ENCODE measurements at regions not wholly inside any gene's neighbourhood (a gene's known extent, or its start where the extent isn't known, plus 50 kb on each side); places are given as distances from the start of the nearest gene placed in this dataset.

DNA sequence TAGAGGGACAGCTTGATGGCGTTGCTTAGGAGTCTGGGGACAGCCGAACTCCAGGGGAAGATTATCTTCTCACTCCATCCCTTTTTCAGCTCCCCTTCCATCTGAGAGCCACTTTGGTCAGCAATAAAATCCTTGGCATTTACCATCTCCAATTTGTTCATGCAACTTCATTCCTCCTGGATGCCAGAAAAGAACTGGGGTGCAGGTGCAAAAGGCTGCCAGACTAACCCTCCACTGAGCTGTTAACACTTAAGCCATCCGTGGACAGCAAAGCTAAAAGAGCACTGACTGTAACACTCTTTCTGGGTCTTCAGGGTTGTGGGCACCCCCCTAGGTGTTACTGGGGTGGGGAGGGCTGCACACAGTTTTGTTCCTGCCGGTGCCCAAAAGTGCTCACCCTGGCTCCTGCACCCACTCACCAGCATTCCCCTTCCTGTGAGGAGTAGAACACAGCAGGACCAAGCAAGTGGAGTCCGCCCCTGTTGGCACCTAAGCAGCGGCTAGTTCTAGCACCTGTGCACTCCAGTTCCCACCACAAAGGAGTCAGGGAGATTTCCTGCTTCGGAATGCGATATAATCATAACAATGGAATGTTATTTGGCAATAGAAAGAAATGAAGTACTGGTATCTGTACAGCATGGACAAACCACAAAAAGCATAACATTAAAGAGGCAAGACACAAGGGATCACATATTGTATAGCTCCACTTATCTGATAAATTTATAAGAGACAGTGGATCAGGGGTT is 95.1 kb downstream of the NPY start:
- H3K27me3 ChIP-seq: no peaks in the 10 kb centered on the region
- intact Hi-C loops (cut with DNase I): no loop called here
- no peak overlapping the region for H3K27ac ChIP-seq
- no peak overlapping the region for H3K4me3 ChIP-seq
- H3K36me3 ChIP-seq (replicated peaks in 1 of 2): no peaks in the 10 kb centered on the region
- DNase-seq: no peak
- H3K4me1 ChIP-seq (replicated peaks in 1 of 2): no peaks in the 10 kb centered on the region
- 77 to 83% (median 79%) methylated on average over 8 of the region's 8 CpGs for WGBS, 4 donors
- TF ChIP-seq, protein P1, sequence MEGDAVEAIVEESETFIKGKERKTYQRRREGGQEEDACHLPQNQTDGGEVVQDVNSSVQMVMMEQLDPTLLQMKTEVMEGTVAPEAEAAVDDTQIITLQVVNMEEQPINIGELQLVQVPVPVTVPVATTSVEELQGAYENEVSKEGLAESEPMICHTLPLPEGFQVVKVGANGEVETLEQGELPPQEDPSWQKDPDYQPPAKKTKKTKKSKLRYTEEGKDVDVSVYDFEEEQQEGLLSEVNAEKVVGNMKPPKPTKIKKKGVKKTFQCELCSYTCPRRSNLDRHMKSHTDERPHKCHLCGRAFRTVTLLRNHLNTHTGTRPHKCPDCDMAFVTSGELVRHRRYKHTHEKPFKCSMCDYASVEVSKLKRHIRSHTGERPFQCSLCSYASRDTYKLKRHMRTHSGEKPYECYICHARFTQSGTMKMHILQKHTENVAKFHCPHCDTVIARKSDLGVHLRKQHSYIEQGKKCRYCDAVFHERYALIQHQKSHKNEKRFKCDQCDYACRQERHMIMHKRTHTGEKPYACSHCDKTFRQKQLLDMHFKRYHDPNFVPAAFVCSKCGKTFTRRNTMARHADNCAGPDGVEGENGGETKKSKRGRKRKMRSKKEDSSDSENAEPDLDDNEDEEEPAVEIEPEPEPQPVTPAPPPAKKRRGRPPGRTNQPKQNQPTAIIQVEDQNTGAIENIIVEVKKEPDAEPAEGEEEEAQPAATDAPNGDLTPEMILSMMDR (IDR thresholded peaks at IDR 0.05): no peak
- no peak for TF ChIP-seq POLR2A (IDR thresholded peaks at IDR 0.05)
- H3K9me3 ChIP-seq (replicated peaks in 1 of 3): no peaks in the 10 kb centered on the region

DNA sequence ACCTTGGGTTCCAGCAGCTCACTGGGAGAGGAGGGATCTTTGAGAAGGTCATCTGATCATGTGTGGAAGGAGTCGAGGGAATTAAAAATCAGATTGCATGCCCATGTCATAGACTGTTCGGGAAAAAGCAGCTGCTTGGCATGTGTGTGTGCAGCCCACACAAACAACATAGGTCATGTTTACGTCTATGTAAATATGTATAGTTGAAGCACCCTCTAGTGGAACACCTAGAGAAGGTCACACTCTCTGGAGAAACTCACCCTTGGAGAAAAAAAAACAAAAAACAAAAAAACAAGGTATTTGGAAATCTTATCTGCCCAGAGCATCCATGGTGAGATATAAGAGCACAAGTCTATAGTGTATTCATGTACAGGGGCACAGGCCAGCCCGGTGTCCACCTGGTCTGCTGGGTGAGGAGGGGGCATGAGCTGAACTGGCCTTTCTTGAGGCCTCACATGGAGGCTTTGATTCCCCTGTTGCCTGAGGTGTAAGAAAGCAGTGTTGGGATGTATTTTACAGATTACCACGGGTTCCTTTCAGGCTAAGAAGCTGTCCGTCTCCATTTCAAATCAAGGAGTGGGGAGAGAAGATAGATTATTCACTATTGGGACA is 98.0 kb downstream of the NPY start:
- no peak overlapping the region for H3K4me3 ChIP-seq
- TF ChIP-seq, protein P1 (IDR thresholded peaks at IDR 0.05): peak in 2 of 6 experiments; percentile 8 to 23
- no peak for TF ChIP-seq POLR2A (IDR thresholded peaks at IDR 0.05)
- intact Hi-C loops (cut with DNase I): no loop called here
- H3K4me1 ChIP-seq (replicated peaks in 1 of 2): no peaks in the 10 kb centered on the region
- no peaks in the 10 kb centered on the region for H3K9me3 ChIP-seq (replicated peaks in 1 of 3)
- no peaks in the 10 kb centered on the region for H3K36me3 ChIP-seq (replicated peaks in 1 of 2)
- WGBS, 4 donors: 49 to 58% (median 53%) methylated on average over 6 of the region's 6 CpGs
- H3K27me3 ChIP-seq: no peaks in the 10 kb centered on the region
- no peak overlapping the region for H3K27ac ChIP-seq
- no peak for DNase-seq

DNA sequence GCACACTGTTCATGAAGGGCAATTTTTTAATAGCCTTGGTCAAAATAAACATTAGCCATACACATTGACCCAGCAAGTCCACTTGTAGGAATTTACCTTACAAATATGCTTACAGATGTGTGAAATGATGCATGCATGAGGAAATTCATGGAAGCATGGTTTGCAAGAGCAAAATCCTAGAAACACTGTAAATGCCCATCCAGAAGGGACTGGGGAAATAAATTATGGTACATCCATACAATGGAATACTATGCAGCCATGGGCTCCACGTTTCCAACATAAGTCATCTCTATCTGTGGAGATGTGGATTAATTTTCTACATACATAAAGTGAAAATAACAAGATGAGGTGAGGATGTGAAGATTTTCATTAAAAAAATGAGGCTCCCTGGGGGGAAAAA is 99.1 kb downstream of the NPY start:
- Histone ChIP-seq H3K4me1 (replicated peaks in 1 of 2) (no peaks in the 10 kb centered on the region), H3K27me3 (no peaks in the 10 kb centered on the region), H3K27ac (no peak overlapping the region), H3K4me3 (no peak overlapping the region), H3K9me3 (replicated peaks in 1 of 3) (no peaks in the 10 kb centered on the region), H3K36me3 (replicated peaks in 1 of 2) (no peaks in the 10 kb centered on the region)
- WGBS, 4 donors: 75 to 85% (median 82%) methylated on average over 1 of the region's 1 CpG
- no peak for DNase-seq
- intact Hi-C loops (cut with DNase I): no loop called here
- no peak for TF ChIP-seq POLR2A (IDR thresholded peaks at IDR 0.05)
- TF ChIP-seq, protein P1 (IDR thresholded peaks at IDR 0.05): no peak

DNA sequence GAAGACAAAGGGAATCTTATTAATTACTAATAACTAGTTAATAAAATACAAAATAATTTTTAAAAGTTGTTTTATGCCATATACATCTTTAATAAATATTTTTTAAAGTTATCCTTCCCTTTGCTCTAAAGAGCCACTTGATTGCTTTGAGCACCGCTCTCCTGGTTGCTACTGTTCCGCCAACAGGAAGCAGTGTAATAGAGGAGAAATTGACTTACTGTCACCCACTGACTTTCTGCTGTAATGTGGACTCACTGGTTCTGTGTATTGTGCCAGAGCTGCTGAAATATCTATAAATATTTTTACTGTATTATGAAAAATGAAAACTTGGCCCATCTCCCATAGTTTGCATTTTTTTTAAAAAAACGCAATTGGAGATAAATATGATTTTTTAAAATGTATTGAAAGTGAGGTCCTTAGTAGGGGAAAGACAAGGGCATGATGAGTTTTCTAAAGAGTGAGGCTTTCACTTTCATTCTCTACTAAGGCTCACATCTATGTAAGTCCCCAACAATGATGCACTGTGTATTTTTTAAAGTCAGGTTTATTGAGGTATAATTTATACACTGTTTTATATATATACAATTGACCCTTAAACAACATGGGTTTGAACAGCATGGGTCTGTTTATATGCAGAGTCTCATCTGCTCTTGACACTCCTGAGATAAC is 100.5 kb downstream of the NPY start:
- no peaks in the 10 kb centered on the region for H3K27me3 ChIP-seq
- DNase-seq: no peak
- H3K27ac ChIP-seq: no peak overlapping the region
- H3K4me3 ChIP-seq: no peak overlapping the region
- H3K9me3 ChIP-seq (replicated peaks in 1 of 3): no peaks in the 10 kb centered on the region
- no peak for TF ChIP-seq POLR2A (IDR thresholded peaks at IDR 0.05)
- TF ChIP-seq, protein P1 (IDR thresholded peaks at IDR 0.05): no peak
- intact Hi-C loops (cut with DNase I): no loop called here
- 71 to 77% (median 74%) methylated on average over 3 of the region's 3 CpGs for WGBS, 4 donors
- H3K36me3 ChIP-seq (replicated peaks in 1 of 2): no peaks in the 10 kb centered on the region
- H3K4me1 ChIP-seq (replicated peaks in 1 of 2): no peaks in the 10 kb centered on the region
